ENCODE measurements at regions not wholly inside any gene's neighbourhood (a gene's known extent, or its start where the extent isn't known, plus 50 kb on each side); places are given as distances from the start of the nearest gene placed in this dataset.

GRCh38 chr6:66369407-66369806 lies 662.4 kb upstream of the EYS start:
- TF ChIP-seq EZH2 (IDR thresholded peaks at IDR 0.05; ENCODE audit: borderline replicate concordance, control insufficient read depth, low read depth, low read length) (no peak), POLR2A (IDR thresholded peaks at IDR 0.05; ENCODE audit: low read depth, low read length) (no peak), HDAC6 (IDR thresholded peaks at IDR 0.05; ENCODE audit: unreplicated experiment) (no peak), ZZZ3 (IDR thresholded peaks at IDR 0.05; ENCODE audit: control insufficient read depth, insufficient read length, low read depth) (no peak), RAD21 (IDR thresholded peaks at IDR 0.05; ENCODE audit: insufficient read depth, low read depth, low read length) (no peak), RELA (IDR thresholded peaks at IDR 0.05; ENCODE audit: borderline replicate concordance, partially characterized antibody) (no peak), CHD4 (IDR thresholded peaks at IDR 0.05) (no peak)
- TF ChIP-seq, protein P1, sequence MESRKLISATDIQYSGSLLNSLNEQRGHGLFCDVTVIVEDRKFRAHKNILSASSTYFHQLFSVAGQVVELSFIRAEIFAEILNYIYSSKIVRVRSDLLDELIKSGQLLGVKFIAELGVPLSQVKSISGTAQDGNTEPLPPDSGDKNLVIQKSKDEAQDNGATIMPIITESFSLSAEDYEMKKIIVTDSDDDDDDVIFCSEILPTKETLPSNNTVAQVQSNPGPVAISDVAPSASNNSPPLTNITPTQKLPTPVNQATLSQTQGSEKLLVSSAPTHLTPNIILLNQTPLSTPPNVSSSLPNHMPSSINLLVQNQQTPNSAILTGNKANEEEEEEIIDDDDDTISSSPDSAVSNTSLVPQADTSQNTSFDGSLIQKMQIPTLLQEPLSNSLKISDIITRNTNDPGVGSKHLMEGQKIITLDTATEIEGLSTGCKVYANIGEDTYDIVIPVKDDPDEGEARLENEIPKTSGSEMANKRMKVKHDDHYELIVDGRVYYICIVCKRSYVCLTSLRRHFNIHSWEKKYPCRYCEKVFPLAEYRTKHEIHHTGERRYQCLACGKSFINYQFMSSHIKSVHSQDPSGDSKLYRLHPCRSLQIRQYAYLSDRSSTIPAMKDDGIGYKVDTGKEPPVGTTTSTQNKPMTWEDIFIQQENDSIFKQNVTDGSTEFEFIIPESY (IDR thresholded peaks at IDR 0.05) = no peak
